Cardiac fibroblast (primary cell): ENCODE measurements at regions not wholly inside any gene's neighbourhood (a gene's known extent, or its start where the extent isn't known, plus 50 kb on each side); places are given as distances from the start of the nearest gene placed in this dataset.

Experiments used
- DNase-seq, 2 donors: peaks; one replicate each; pipeline versions ENCODE4 v3.0.0 to v3.0.0-alpha.2; 2010; ENCODE audit warnings: low read depth in 2 of 2
- H3K4me3 ChIP-seq, 2 donors: replicated peaks in 1 of 2; 1 replicate in 1 of 2; 2 replicates in 1 of 2; pipeline ENCODE4 v1.5.1; 2011; ENCODE audit warnings: low read depth in 2 of 2, low read length in 2 of 2, mild to moderate bottlenecking in 2 of 2, moderate library complexity in 1 of 2
- CTCF ChIP-seq: IDR thresholded peaks from one replicate; pipeline ENCODE4 v1.5.1; 2011; ENCODE audit warnings: low read depth, mild to moderate bottlenecking, low read length, inconsistent platforms

- no peak for DNase-seq
- no peak overlapping the region for H3K4me3 ChIP-seq
- TF ChIP-seq CTCF, result no peak
These were observed 293.1 kb upstream of the CCNH start for GRCh38 chr5:87705876-87706275.

DNA sequence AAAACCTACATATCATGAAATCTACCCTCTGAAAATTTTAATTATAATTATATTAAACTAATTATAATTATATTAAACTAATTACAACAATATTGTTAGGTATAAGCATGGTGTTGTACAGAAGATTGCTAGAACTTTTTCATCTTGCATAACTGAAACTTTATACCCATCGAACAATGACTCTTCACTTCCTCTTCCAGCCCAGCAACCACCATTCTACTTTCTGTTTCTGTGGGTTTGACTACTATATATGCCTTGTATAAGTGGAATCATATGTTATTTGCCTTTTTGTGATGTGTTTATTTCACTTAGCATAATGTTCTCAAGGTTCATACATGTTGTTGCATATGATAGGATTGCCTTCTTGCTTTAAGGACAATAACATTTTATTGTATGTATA lies 274.2 kb upstream of the CCNH start:
- no peak for TF ChIP-seq CTCF
- H3K4me3 ChIP-seq, result no peak overlapping the region
- DNase-seq, result no peak

- H3K4me3 ChIP-seq, result no peak overlapping the region
- TF ChIP-seq CTCF, result no peak
- no peak for DNase-seq
These were observed 273.3 kb upstream of the CCNH start for GRCh38 chr5:87686018-87686417.

DNA sequence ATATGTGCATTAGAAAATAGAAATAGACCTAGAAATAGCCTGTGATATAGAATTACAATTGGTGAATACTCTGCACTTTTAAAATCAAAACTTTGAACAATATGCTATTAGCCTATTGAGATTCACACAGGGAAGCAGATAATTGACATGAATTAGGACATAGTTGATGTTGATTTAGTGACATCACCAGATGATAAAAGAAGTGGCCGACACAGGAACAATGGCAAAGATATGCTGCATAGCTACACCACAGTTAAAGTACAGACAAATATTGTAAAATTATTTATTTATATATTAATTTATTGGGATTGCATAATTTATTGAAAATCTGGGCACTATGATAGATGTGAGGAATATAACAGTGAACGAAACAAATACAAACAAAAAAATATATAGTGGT lies 261.5 kb upstream of the CCNH start:
- no peak for TF ChIP-seq CTCF
- no peak for DNase-seq
- H3K4me3 ChIP-seq, result no peak overlapping the region

GRCh38 chr5:87671146-87671545 lies 258.4 kb upstream of the CCNH start:
- H3K4me3 ChIP-seq, result no peak overlapping the region
- no peak for DNase-seq
- no peak for TF ChIP-seq CTCF

GRCh38 chr5:87665166-87665565 lies 252.4 kb upstream of the CCNH start:
- H3K4me3 ChIP-seq, result no peak overlapping the region
- no peak for DNase-seq
- TF ChIP-seq CTCF, result no peak

GRCh38 chr5:87661784-87662566 lies 249.2 kb upstream of the CCNH start:
- no peak for DNase-seq
- no peak for TF ChIP-seq CTCF
- H3K4me3 ChIP-seq, result no peak overlapping the region
